SK-N-SH treated with all-trans-retinoic acid at 6 μM for 48 hours (cell line): ENCODE measurements at regions not wholly inside any gene's neighbourhood (a gene's known extent, or its start where the extent isn't known, plus 50 kb on each side); places are given as distances from the start of the nearest gene placed in this dataset.

Source experiments
- ARNTL ChIP-seq: fragments of 450-650 bp; formaldehyde crosslinking; IDR thresholded peaks from 2 replicates; pipeline ENCODE4 v1.5.0; 2020; ENCODE audit warnings: low read depth, mild to moderate bottlenecking, moderate library complexity, borderline replicate concordance
- BACH2 ChIP-seq: fragments of 250-450 bp; sonication (Bioruptor Pico); IDR thresholded peaks from 2 replicates; pipeline ENCODE4 v1.9.0; 2021; ENCODE audit warnings: mild to moderate bottlenecking, borderline replicate concordance
- CREB5 ChIP-seq: fragments of 250-450 bp; sonication (Bioruptor Pico); IDR thresholded peaks from 2 replicates; pipeline ENCODE4 v1.5.1; 2020; ENCODE audit warnings: low read depth, mild to moderate bottlenecking, moderate library complexity
- CSDC2 ChIP-seq: fragments of 250-450 bp; sonication (Bioruptor Pico); IDR thresholded peaks from 2 replicates; pipeline ENCODE4 v1.5.0; 2020; ENCODE audit warnings: mild to moderate bottlenecking, moderate library complexity
- CSRNP3 ChIP-seq: fragments of 250-450 bp; sonication (Bioruptor Pico); IDR thresholded peaks from 2 replicates; pipeline ENCODE4 v1.5.1; 2021; ENCODE audit warnings: mild to moderate bottlenecking, moderate library complexity
- ESRRG ChIP-seq: fragments of 250-450 bp; sonication (Bioruptor Pico); IDR thresholded peaks from 2 replicates; pipeline ENCODE4 v1.6.1; 2021; ENCODE audit warnings: mild to moderate bottlenecking
- GLIS3 ChIP-seq: fragments of 250-450 bp; sonication (Bioruptor Pico); IDR thresholded peaks from 2 replicates; pipeline ENCODE4 v1.5.0; 2020; ENCODE audit warnings: mild to moderate bottlenecking, moderate library complexity
- OSR1 ChIP-seq: fragments of 250-450 bp; sonication (Bioruptor Pico); IDR thresholded peaks from 2 replicates; pipeline ENCODE4 v1.8.0; 2022; ENCODE audit warnings: moderate library complexity, mild to moderate bottlenecking, inconsistent platforms
- PATZ1 ChIP-seq: fragments of 250-450 bp; sonication (Bioruptor Pico); IDR thresholded peaks from 2 replicates; pipeline ENCODE4 v1.8.0; 2020; ENCODE audit warnings: mild to moderate bottlenecking, moderate library complexity, borderline replicate concordance
- RARB ChIP-seq: fragments of 250-450 bp; sonication (Bioruptor Pico); IDR thresholded peaks from 2 replicates; pipeline ENCODE4 v1.8.0; 2021; ENCODE audit warnings: mild to moderate bottlenecking, moderate library complexity
- SNAI2 ChIP-seq: fragments of 250-450 bp; sonication (Bioruptor Pico); IDR thresholded peaks from 2 replicates; pipeline ENCODE4 v1.5.0; 2020; ENCODE audit warnings: mild to moderate bottlenecking, moderate library complexity
- ZNF565 ChIP-seq: fragments of 450-650 bp; formaldehyde crosslinking; conservative IDR thresholded peaks from 2 replicates; pipeline ENCODE4 v1.5.0; 2020; ENCODE audit warnings: low read depth, mild to moderate bottlenecking, moderate library complexity
- ZNF70 ChIP-seq: fragments of 450-650 bp; formaldehyde crosslinking; IDR thresholded peaks from 2 replicates; pipeline ENCODE4 v1.5.0; 2020; ENCODE audit warnings: mild to moderate bottlenecking, moderate library complexity

- TF ChIP-seq ESRRG (CRISPR knock-in tag) = no peak
- no peak for TF ChIP-seq GLIS3 (CRISPR knock-in tag)
- TF ChIP-seq ZNF70 (CRISPR knock-in tag) = no peak
- no peak for TF ChIP-seq ARNTL (CRISPR knock-in tag)
- no peak for TF ChIP-seq SNAI2 (CRISPR knock-in tag)
- TF ChIP-seq OSR1 (CRISPR knock-in tag) = no peak
- no peak for TF ChIP-seq CREB5 (CRISPR knock-in tag)
- no peak for TF ChIP-seq CSDC2 (CRISPR knock-in tag)
- no peak for TF ChIP-seq ZNF565 (CRISPR knock-in tag)
- no peak for TF ChIP-seq RARB (CRISPR knock-in tag)
- no peak for TF ChIP-seq PATZ1
- no peak for TF ChIP-seq BACH2
- no peak for TF ChIP-seq CSRNP3 (CRISPR knock-in tag)
Measured at GRCh38 chr3:176463610-176464009, 733.7 kb downstream of the TBL1XR1 start.
